Testis (tissue), 2 donors: ENCODE measurements at regions not wholly inside any gene's neighbourhood (a gene's known extent, or its start where the extent isn't known, plus 50 kb on each side); places are given as distances from the start of the nearest gene placed in this dataset.

Source experiments
- CTCF ChIP-seq, 3 experiments: fragments of 450-650 bp in 2 of 3; fragments of 200-600 bp in 1 of 3; sonication (generic) in 1 of 3; IDR thresholded peaks; one replicate each; pipeline ENCODE4 v1.5.1; 2016 to 2019; ENCODE audit warnings: antibody characterized with exemption in 3 of 3, mild to moderate bottlenecking in 2 of 3, moderate library complexity in 1 of 3
- POLR2A ChIP-seq: fragments of 450-650 bp; IDR thresholded peaks from one replicate; pipeline ENCODE4 v1.6.1; 2017; ENCODE audit warnings: antibody characterized with exemption, mild to moderate bottlenecking, moderate library complexity

- TF ChIP-seq POLR2A (no peak), CTCF (IDR thresholded peaks at IDR 0.05) (no peak)
These were observed 487.4 kb downstream of the ADCYAP1 start for GRCh38 chr18:1392046-1392445.
